BJ (cell line): ENCODE measurements at regions not wholly inside any gene's neighbourhood (a gene's known extent, or its start where the extent isn't known, plus 50 kb on each side); places are given as distances from the start of the nearest gene placed in this dataset.

Experiments
- CTCF ChIA-PET: fragments of 350-600 bp; formaldehyde crosslinking; extraction: SDS; loops from one replicate; lab custom pipeline; 2021; ENCODE audit warnings: antibody characterized with exemption, inconsistent platforms; lab: Yijun Ruan, JAX
- POLR2A ChIA-PET: fragments of 300-600 bp; sonication (Branson Sonifier 250); formaldehyde crosslinking; extraction: SDS; loops from one replicate; lab custom pipeline; 2021; ENCODE audit warnings: antibody characterized with exemption; lab: Charles Lee
- DNase-seq: peaks from one replicate; pipeline ENCODE4 v3.0.0-alpha.2; 2011; ENCODE audit warnings: low read depth
- H3K27me3 ChIP-seq: 2 replicates; pipeline ENCODE4 v1.6.0; 2011; ENCODE audit warnings: low read length; ENCODE audit not compliant: control insufficient read depth, insufficient read depth
- H3K36me3 ChIP-seq: 2 replicates; pipeline ENCODE4 v1.5.1; 2011; ENCODE audit warnings: low read length; ENCODE audit not compliant: control insufficient read depth, insufficient read depth
- H3K4me3 ChIP-seq: 2 replicates; pipeline ENCODE4 v1.5.1; 2011; ENCODE audit warnings: low read depth, mild to moderate bottlenecking, control low read depth, low read length
- CTCF ChIP-seq: IDR thresholded peaks from 2 replicates; pipeline ENCODE4 v1.5.1; 2011; ENCODE audit warnings: low read depth, mild to moderate bottlenecking, control low read depth, inconsistent platforms, low read length, moderate library complexity; ENCODE audit not compliant: insufficient read depth

DNA sequence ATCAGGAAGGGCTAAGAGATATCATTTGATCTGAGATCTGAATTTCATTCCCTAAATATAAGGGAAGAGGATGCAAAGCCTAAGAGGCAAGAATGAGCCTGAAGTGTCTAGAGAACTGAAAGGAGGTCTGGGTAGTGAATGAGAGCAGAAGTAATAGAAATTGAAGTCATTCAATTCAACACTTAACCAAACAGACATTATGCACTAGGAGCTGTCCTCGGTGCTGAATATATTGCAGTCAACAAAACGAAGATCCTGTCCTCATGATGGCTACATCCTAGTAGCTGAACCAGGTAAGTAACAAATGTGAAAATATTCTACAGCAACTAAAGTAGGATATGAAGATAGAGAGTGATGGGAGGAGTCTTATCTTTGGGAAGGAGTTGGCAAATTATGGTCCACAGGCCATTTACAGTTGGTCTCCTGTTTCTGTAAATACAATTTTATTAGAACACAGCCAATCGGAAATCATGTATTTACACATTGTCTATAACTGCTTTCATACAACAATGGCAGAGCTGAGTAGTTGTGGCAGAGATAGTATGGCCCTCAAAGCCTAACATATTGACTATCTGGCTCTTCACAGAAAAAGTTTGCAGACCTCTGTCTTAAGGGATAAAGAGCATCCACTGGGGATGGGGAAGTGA lies 192.9 kb upstream of the CADPS start:
- ChIA-PET CTCF (no interaction called here), POLR2A (no interaction called here)
- Histone ChIP-seq H3K27me3 (no peaks in the 10 kb centered on the region), H3K36me3 (no peaks in the 10 kb centered on the region), H3K4me3 (no peak overlapping the region)
- TF ChIP-seq CTCF, result no peak
- no peak for DNase-seq

- Histone ChIP-seq H3K4me3 (no peak overlapping the region), H3K36me3 (no peaks in the 10 kb centered on the region), H3K27me3 (no peaks in the 10 kb centered on the region)
- no peak for TF ChIP-seq CTCF
- no peak for DNase-seq
- POLR2A ChIA-PET, result interaction anchor here (0.6 kb wide), 2 partner anchors 502 to 1294 kb away, joined by 8 to 10 read pairs; no protein-coding TSS in a partner anchor
- CTCF ChIA-PET, result no interaction called here
Observed at GRCh38 chr3:63069806-63070475, 194.7 kb upstream of the CADPS start.

- POLR2A ChIA-PET, result interaction anchor here (0.6 kb wide), 1 partner anchor 1295 kb away, joined by 10 read pairs; no protein-coding TSS in a partner anchor
- no peak for TF ChIP-seq CTCF
- CTCF ChIA-PET, result no interaction called here
- Histone ChIP-seq H3K36me3 (no peaks in the 10 kb centered on the region), H3K27me3 (no peaks in the 10 kb centered on the region), H3K4me3 (no peak overlapping the region)
- DNase-seq, result no peak
Observed at GRCh38 chr3:63070476-63070810, 195.2 kb upstream of the CADPS start.

- ChIA-PET CTCF (no interaction called here), POLR2A (no interaction called here)
- no peak overlapping the region for H3K4me3 ChIP-seq
- no peaks in the 10 kb centered on the region for H3K27me3 ChIP-seq
- DNase-seq, result no peak
- TF ChIP-seq CTCF, result no peak
- no peaks in the 10 kb centered on the region for H3K36me3 ChIP-seq
Observed at GRCh38 chr3:63076357-63076756, 201.1 kb upstream of the CADPS start.

- no peak for DNase-seq
- no peak for TF ChIP-seq CTCF
- Histone ChIP-seq H3K27me3 (no peaks in the 10 kb centered on the region), H3K4me3 (no peak overlapping the region), H3K36me3 (no peaks in the 10 kb centered on the region)
- ChIA-PET CTCF (no interaction called here), POLR2A (no interaction called here)
Observed at GRCh38 chr3:63086190-63086589, 191.9 kb upstream of the SYNPR start.
